Testis (tissue), 2 donors: ENCODE measurements at regions not wholly inside any gene's neighbourhood (a gene's known extent, or its start where the extent isn't known, plus 50 kb on each side); places are given as distances from the start of the nearest gene placed in this dataset.
"Not testable (repeated sequence)": the region's sequence is repeated elsewhere in the genome, so short reads cannot be mapped to it uniquely, and the experiment has no call there.

Experiments used
- DNase-seq: peaks from one replicate; pipeline ENCODE4 v3.0.0-alpha.2; 2019
- H3K27ac ChIP-seq, 2 donors: fragments of 200-600 bp; sonication (generic); one replicate each; pipeline ENCODE4 v1.5.1; 2019
- H3K27me3 ChIP-seq: fragments of 200-600 bp; sonication (generic); one replicate; pipeline ENCODE4 v1.5.1; 2019
- H3K36me3 ChIP-seq: fragments of 200-600 bp; sonication (generic); one replicate; pipeline ENCODE4 v1.5.1; 2017; ENCODE audit warnings: low read depth; ENCODE audit errors: missing control alignments
- H3K4me1 ChIP-seq: fragments of 200-600 bp; sonication (generic); one replicate; pipeline ENCODE4 v1.5.1; 2019
- H3K4me3 ChIP-seq, 2 donors: fragments of 200-600 bp; sonication (generic); one replicate each; pipeline ENCODE4 v1.5.1; 2017 to 2019
- H3K9me3 ChIP-seq: fragments of 200-600 bp; sonication (generic); one replicate; pipeline ENCODE4 v1.5.1; 2017
- CTCF ChIP-seq, 3 experiments: fragments of 450-650 bp in 2 of 3; fragments of 200-600 bp in 1 of 3; sonication (generic) in 1 of 3; IDR thresholded peaks; one replicate each; pipeline ENCODE4 v1.5.1; 2016 to 2019; ENCODE audit warnings: antibody characterized with exemption in 3 of 3, mild to moderate bottlenecking in 2 of 3, moderate library complexity in 1 of 3
- POLR2A ChIP-seq: fragments of 450-650 bp; IDR thresholded peaks from one replicate; pipeline ENCODE4 v1.6.1; 2017; ENCODE audit warnings: antibody characterized with exemption, mild to moderate bottlenecking, moderate library complexity
- WGBS, 2 donors: methylation state at CpG; one replicate each; pipeline ENCODE4 v1.1.5; 2018; 5-methylcytosine and 5-hydroxymethylcytosine counted together
- intact Hi-C: fragments of 100-400 bp; cut with DNase I; formaldehyde crosslinking; loops from one replicate; pipeline ENCODE4 v1.15.1; 2023; ENCODE audit warnings: low total_unique reads

- H3K36me3 ChIP-seq: no peaks in the 10 kb centered on the region
- DNase-seq: no peak
- H3K27ac ChIP-seq: no peak overlapping the region
- H3K27me3 ChIP-seq: no peaks in the 10 kb centered on the region
- peaks cover 5% of the 10 kb centered on the region for H3K4me1 ChIP-seq
- intact Hi-C loops: no loop called here
- 84 to 85% methylated on average over 20 of the region's 20 CpGs for WGBS, 2 donors
- H3K4me3 ChIP-seq: no peak overlapping the region
- TF ChIP-seq CTCF (IDR thresholded peaks at IDR 0.05) (no peak), POLR2A (no peak)
- no peaks in the 10 kb centered on the region for H3K9me3 ChIP-seq
Observed at GRCh38 chr2:430291-431040, 142.6 kb upstream of the ALKAL2 start.

- Histone ChIP-seq H3K36me3 (no peaks in the 10 kb centered on the region), H3K27me3 (no peaks in the 10 kb centered on the region), H3K4me1 (peaks cover 5% of the 10 kb centered on the region), H3K9me3 (no peaks in the 10 kb centered on the region), H3K27ac (no peak overlapping the region), H3K4me3 (no peak overlapping the region)
- TF ChIP-seq POLR2A: no peak
- TF ChIP-seq CTCF (IDR thresholded peaks at IDR 0.05): no peak
- intact Hi-C loops: no loop called here
- DNase-seq: no peak
- 86 to 88% methylated on average over 19 of the region's 19 CpGs for WGBS, 2 donors
Observed at GRCh38 chr2:429575-430254, 141.8 kb upstream of the ALKAL2 start.

GRCh38 chr2:429142-429541 lies 141.3 kb upstream of the ALKAL2 start:
- no peak for DNase-seq
- intact Hi-C loops: no loop called here
- 98% methylated on average over 7 of the region's 7 CpGs for WGBS, 2 donors

GRCh38 chr2:428591-428990 lies 140.7 kb upstream of the ALKAL2 start:
- H3K36me3 ChIP-seq: no peaks in the 10 kb centered on the region
- no peaks in the 10 kb centered on the region for H3K9me3 ChIP-seq
- no peak overlapping the region for H3K27ac ChIP-seq
- no peak for DNase-seq
- 95% methylated on average over 7 of the region's 7 CpGs for WGBS, 2 donors
- peaks cover 5% of the 10 kb centered on the region for H3K4me1 ChIP-seq
- H3K4me3 ChIP-seq: no peak overlapping the region
- no peaks in the 10 kb centered on the region for H3K27me3 ChIP-seq
- intact Hi-C loops: no loop called here
- TF ChIP-seq POLR2A (no peak), CTCF (IDR thresholded peaks at IDR 0.05) (no peak)

More at GRCh38 chr2:429142-429541, 141.3 kb upstream of the ALKAL2 start:
- H3K9me3 ChIP-seq: no peaks in the 10 kb centered on the region
- TF ChIP-seq POLR2A: no peak
- no peak for TF ChIP-seq CTCF (IDR thresholded peaks at IDR 0.05)
- no peak overlapping the region for H3K27ac ChIP-seq
- H3K4me1 ChIP-seq: peaks cover 5% of the 10 kb centered on the region
- H3K4me3 ChIP-seq: no peak overlapping the region
- H3K27me3 ChIP-seq: no peaks in the 10 kb centered on the region
- H3K36me3 ChIP-seq: no peaks in the 10 kb centered on the region

DNA sequence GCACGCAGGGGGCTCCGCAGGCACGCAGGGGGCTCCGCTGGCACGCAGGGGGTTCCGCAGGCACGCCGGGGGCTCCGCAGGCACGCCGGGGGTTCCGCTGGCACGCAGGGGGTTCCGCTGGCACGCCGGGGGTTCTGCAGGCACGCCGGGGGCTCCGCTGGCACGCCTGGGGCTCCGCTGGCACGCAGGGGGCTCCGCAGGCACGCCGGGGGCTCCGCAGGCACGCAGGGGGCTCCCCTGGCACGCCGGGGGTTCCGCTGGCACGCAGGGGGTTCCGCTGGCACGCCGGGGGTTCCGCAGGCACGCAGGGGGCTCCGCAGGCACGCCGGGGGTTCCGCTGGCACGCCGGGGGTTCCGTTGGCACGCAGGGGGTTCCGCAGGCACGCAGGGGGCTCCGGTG lies 138.8 kb upstream of the ALKAL2 start:
- intact Hi-C loops, H3K27me3 ChIP-seq, H3K9me3 ChIP-seq, H3K4me1 ChIP-seq, DNase-seq, H3K4me3 ChIP-seq, H3K36me3 ChIP-seq, H3K27ac ChIP-seq: not testable (repeated sequence)
- WGBS, 2 donors: 53 to 77% methylated on average over 5 to 12 of the region's 47 CpGs
